ENCODE measurements at regions not wholly inside any gene's neighbourhood (a gene's known extent, or its start where the extent isn't known, plus 50 kb on each side); places are given as distances from the start of the nearest gene placed in this dataset.

DNA sequence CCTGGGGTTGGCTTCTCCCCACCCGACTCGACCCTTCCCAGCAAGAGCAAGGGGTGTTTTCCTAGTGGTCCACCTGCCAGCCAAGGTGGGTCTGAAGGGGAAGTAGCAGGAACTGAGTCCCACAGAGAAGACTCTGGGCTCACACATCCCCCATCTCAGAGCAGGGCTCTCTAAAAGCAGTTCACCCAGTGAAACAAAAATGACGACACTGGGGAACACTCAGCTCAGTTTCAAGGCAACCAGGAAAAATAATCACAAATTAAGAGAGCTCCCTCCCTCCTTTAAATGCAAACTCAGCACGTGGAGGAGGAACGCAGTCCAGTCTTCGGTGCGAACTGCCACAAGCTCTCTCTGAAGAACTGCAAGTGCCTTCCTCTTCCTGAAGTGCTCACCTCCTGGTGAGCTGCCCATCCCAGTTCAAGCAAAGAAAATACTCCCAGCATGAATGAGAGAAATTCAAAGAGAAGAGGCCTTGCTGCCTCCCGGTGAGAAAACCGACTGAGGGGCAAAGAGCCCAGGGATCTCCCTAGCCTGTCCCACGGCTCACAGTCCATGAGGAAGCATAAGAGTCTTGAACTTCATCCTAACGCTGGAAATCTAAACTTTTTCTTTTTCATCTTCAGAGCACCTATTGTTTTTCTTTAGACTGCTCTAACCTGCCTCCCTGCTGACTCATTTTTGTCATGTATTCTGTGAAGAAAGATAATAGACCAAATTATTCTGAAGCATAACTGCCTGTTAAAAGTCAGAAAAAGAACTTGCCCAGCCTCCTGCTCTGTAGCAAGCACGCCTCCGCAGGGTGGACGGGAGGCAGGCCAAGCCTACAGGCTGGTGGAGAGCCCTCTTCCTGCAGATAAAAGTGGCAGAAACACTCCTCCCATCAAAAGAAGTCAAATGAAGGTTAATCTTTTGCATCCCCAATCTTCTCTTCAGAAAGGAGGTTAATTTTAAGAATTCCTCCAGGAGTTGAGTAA is 281.4 kb downstream of the HHIPL2 start:
- no peaks in the 10 kb centered on the region for H3K27me3 Mint-ChIP-seq (ENCODE audit: low read depth, unreplicated experiment)
- H3K4me3 Mint-ChIP-seq (ENCODE audit: unreplicated experiment), result no peak overlapping the region
- H3K79me2 ChIP-seq (ENCODE audit: insufficient read depth, low read length), result no peaks in the 10 kb centered on the region
- FAIRE-seq, result no peak
- no peak overlapping the region for H3K4me3 ChIP-seq (ENCODE audit: insufficient read depth, low read depth, low read length)
- no peaks in the 10 kb centered on the region for H3K36me3 Mint-ChIP-seq (ENCODE audit: low read depth, unreplicated experiment)
- no peak for TF ChIP-seq EZH2 (IDR thresholded peaks at IDR 0.05; ENCODE audit: insufficient read depth, low read length)
- TF ChIP-seq, protein P1, sequence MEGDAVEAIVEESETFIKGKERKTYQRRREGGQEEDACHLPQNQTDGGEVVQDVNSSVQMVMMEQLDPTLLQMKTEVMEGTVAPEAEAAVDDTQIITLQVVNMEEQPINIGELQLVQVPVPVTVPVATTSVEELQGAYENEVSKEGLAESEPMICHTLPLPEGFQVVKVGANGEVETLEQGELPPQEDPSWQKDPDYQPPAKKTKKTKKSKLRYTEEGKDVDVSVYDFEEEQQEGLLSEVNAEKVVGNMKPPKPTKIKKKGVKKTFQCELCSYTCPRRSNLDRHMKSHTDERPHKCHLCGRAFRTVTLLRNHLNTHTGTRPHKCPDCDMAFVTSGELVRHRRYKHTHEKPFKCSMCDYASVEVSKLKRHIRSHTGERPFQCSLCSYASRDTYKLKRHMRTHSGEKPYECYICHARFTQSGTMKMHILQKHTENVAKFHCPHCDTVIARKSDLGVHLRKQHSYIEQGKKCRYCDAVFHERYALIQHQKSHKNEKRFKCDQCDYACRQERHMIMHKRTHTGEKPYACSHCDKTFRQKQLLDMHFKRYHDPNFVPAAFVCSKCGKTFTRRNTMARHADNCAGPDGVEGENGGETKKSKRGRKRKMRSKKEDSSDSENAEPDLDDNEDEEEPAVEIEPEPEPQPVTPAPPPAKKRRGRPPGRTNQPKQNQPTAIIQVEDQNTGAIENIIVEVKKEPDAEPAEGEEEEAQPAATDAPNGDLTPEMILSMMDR (IDR thresholded peaks at IDR 0.05; ENCODE audit: insufficient read depth, low read depth, low read length), result no peak
- H2AFZ ChIP-seq (ENCODE audit: low read depth, low read length), result peak overlapping the region; percentile 35
- H3K9me3 ChIP-seq (ENCODE audit: insufficient read depth, low read depth, low read length), result no peaks in the 10 kb centered on the region
- no peak overlapping the region for H3K4me2 ChIP-seq (ENCODE audit: low read length)
- H3K9ac ChIP-seq (ENCODE audit: low read length), result no peak overlapping the region
- H3K4me1 ChIP-seq (ENCODE audit: insufficient read depth, low read length), result no peaks in the 10 kb centered on the region
- H3K27me3 ChIP-seq (ENCODE audit: insufficient read depth, low read length), result no peaks in the 10 kb centered on the region
- H3K36me3 ChIP-seq (ENCODE audit: insufficient read depth, low read length), result no peaks in the 10 kb centered on the region
- no peaks in the 10 kb centered on the region for H3K9me3 Mint-ChIP-seq (ENCODE audit: unreplicated experiment)
- no peak overlapping the region for H3K27ac ChIP-seq (ENCODE audit: low read depth, low read length)
- no peak overlapping the region for H3K27ac Mint-ChIP-seq (ENCODE audit: unreplicated experiment)
- no peak for DNase-seq (ENCODE audit: low read depth)
- no peaks in the 10 kb centered on the region for H4K20me1 ChIP-seq (ENCODE audit: insufficient read depth, low read length)
- peaks cover 13% of the 10 kb centered on the region for H3K4me1 Mint-ChIP-seq (ENCODE audit: low read depth, unreplicated experiment)

DNA sequence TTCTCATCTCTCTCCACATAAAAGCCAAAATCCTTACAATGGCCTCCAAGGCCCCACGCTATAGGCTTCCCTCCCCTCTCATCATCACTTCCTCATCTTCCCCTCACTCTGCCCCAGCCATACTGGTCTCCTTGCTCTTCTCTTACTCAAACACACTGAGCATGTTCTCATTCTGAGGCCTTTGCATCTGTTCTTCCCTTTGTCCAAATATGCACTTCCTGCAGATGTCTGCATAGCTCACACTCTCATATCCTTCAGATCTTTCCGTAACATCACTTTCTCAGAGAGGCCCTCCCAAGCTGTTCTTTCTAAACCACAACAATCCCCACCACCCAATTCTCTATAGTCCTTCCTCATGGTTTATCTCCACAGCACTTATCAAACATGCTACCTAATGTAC is 284.1 kb downstream of the HHIPL2 start:
- no peaks in the 10 kb centered on the region for H3K36me3 Mint-ChIP-seq (ENCODE audit: low read depth, unreplicated experiment)
- no peaks in the 10 kb centered on the region for H3K9me3 Mint-ChIP-seq (ENCODE audit: unreplicated experiment)
- Histone ChIP-seq H3K79me2 (ENCODE audit: insufficient read depth, low read length) (no peaks in the 10 kb centered on the region), H4K20me1 (ENCODE audit: insufficient read depth, low read length) (no peaks in the 10 kb centered on the region), H3K36me3 (ENCODE audit: insufficient read depth, low read length) (no peaks in the 10 kb centered on the region), H3K4me1 (ENCODE audit: insufficient read depth, low read length) (no peaks in the 10 kb centered on the region), H3K4me2 (ENCODE audit: low read length) (no peak overlapping the region), H2AFZ (ENCODE audit: low read depth, low read length) (no peak overlapping the region), H3K27ac (ENCODE audit: low read depth, low read length) (no peak overlapping the region), H3K9me3 (ENCODE audit: insufficient read depth, low read depth, low read length) (no peaks in the 10 kb centered on the region), H3K27me3 (ENCODE audit: insufficient read depth, low read length) (no peaks in the 10 kb centered on the region), H3K9ac (ENCODE audit: low read length) (no peak overlapping the region), H3K4me3 (ENCODE audit: insufficient read depth, low read depth, low read length) (no peak overlapping the region)
- DNase-seq (ENCODE audit: low read depth) (no peak), FAIRE-seq (no peak)
- H3K4me1 Mint-ChIP-seq (ENCODE audit: low read depth, unreplicated experiment), result peaks cover 5% of the 10 kb centered on the region
- no peak for TF ChIP-seq EZH2 (IDR thresholded peaks at IDR 0.05; ENCODE audit: insufficient read depth, low read length)
- TF ChIP-seq, protein P1 (IDR thresholded peaks at IDR 0.05; ENCODE audit: insufficient read depth, low read depth, low read length), result no peak
- H3K4me3 Mint-ChIP-seq (ENCODE audit: unreplicated experiment), result no peak overlapping the region
- H3K27ac Mint-ChIP-seq (ENCODE audit: unreplicated experiment), result no peak overlapping the region
- no peaks in the 10 kb centered on the region for H3K27me3 Mint-ChIP-seq (ENCODE audit: low read depth, unreplicated experiment)

DNA sequence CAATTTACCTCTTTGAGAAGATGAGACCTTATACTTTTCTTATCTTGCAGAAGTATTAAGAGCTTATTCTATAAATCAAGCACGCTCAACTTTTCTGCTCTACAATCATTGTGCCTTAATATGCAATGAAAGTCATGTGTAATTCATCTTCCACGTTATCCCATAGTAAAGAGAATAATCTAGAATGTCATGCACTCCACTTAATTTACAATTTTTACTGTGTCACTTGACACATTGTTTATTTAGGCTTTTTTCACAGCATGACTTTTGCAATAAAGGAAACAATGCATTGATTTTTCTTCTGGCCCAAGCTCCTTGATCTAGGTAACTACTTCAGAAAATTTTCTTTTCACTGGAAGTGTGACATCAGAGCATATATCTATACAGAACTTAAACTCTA is 290.9 kb downstream of the HHIPL2 start:
- Histone ChIP-seq H4K20me1 (ENCODE audit: insufficient read depth, low read length) (no peaks in the 10 kb centered on the region), H2AFZ (ENCODE audit: low read depth, low read length) (no peak overlapping the region), H3K36me3 (ENCODE audit: insufficient read depth, low read length) (no peaks in the 10 kb centered on the region), H3K79me2 (ENCODE audit: insufficient read depth, low read length) (no peaks in the 10 kb centered on the region), H3K9me3 (ENCODE audit: insufficient read depth, low read depth, low read length) (no peaks in the 10 kb centered on the region), H3K4me2 (ENCODE audit: low read length) (no peak overlapping the region), H3K4me3 (ENCODE audit: insufficient read depth, low read depth, low read length) (no peak overlapping the region), H3K27me3 (ENCODE audit: insufficient read depth, low read length) (peaks cover 2% of the 10 kb centered on the region), H3K4me1 (ENCODE audit: insufficient read depth, low read length) (no peaks in the 10 kb centered on the region), H3K27ac (ENCODE audit: low read depth, low read length) (no peak overlapping the region), H3K9ac (ENCODE audit: low read length) (no peak overlapping the region)
- Mint-ChIP-seq H3K4me3 (ENCODE audit: unreplicated experiment) (no peak overlapping the region), H3K27ac (ENCODE audit: unreplicated experiment) (no peak overlapping the region), H3K27me3 (ENCODE audit: low read depth, unreplicated experiment) (no peaks in the 10 kb centered on the region), H3K36me3 (ENCODE audit: low read depth, unreplicated experiment) (no peaks in the 10 kb centered on the region), H3K9me3 (ENCODE audit: unreplicated experiment) (no peaks in the 10 kb centered on the region), H3K4me1 (ENCODE audit: low read depth, unreplicated experiment) (no peaks in the 10 kb centered on the region)
- FAIRE-seq, result no peak
- no peak for DNase-seq (ENCODE audit: low read depth)
- no peak for TF ChIP-seq EZH2 (IDR thresholded peaks at IDR 0.05; ENCODE audit: insufficient read depth, low read length)
- TF ChIP-seq, protein P1 (IDR thresholded peaks at IDR 0.05; ENCODE audit: insufficient read depth, low read depth, low read length), result no peak
